ENCODE measurements at regions not wholly inside any gene's neighbourhood (a gene's known extent, or its start where the extent isn't known, plus 50 kb on each side); places are given as distances from the start of the nearest gene placed in this dataset.

- Histone ChIP-seq H3K4me1 (ENCODE audit: control insufficient read depth, insufficient read depth, low read length) (peaks cover 13% of the 10 kb centered on the region), H3K9me3 (ENCODE audit: control insufficient read depth, insufficient read depth, low read depth, low read length) (no peaks in the 10 kb centered on the region), H3K36me3 (ENCODE audit: control insufficient read depth, insufficient read depth, low read length) (no peaks in the 10 kb centered on the region; the same call in 1 of the 2 replicates), H3K27ac (ENCODE audit: low read depth, low read length) (no peak overlapping the region), H3K4me3 (ENCODE audit: low read depth, low read length) (no peak overlapping the region), H3K9ac (ENCODE audit: low read length) (no peak overlapping the region), H3K27me3 (ENCODE audit: control insufficient read depth, insufficient read depth, low read length) (no peaks in the 10 kb centered on the region)
These were observed 111.0 kb upstream of the SLC25A48 start for GRCh38 chr5:135723491-135723890.

- Histone ChIP-seq H3K27me3 (ENCODE audit: control insufficient read depth, insufficient read depth, low read length) (no peaks in the 10 kb centered on the region), H3K4me3 (ENCODE audit: low read depth, low read length) (no peak overlapping the region), H3K27ac (ENCODE audit: low read depth, low read length) (no peak overlapping the region), H3K36me3 (ENCODE audit: control insufficient read depth, insufficient read depth, low read length) (no peaks in the 10 kb centered on the region; the same call in 1 of the 2 replicates), H3K9ac (ENCODE audit: low read length) (no peak overlapping the region), H3K9me3 (ENCODE audit: control insufficient read depth, insufficient read depth, low read depth, low read length) (no peaks in the 10 kb centered on the region), H3K4me1 (ENCODE audit: control insufficient read depth, insufficient read depth, low read length) (peaks cover 11% of the 10 kb centered on the region)
These were observed 112.8 kb upstream of the SLC25A48 start for GRCh38 chr5:135721548-135722090.

DNA sequence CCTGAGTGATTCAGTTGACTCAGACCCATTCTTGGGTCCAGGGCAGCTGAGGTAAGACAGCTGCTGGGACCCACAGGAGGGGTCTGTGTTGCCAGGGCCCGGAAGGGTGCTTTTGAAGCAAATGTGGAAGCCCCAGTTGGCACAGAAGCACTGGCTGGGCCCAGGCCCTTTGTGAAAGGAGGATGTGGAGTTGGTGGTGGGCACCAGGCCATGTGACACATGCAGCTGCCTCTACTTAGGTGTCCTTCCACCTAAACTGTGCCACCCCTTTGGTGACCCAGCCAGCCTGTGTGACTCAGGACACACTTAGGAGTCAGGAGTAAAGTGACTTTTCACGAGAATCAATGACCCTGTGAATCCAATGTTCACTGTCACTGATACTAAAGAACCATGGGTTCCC is 114.3 kb upstream of the SLC25A48 start:
- Histone ChIP-seq H3K4me3 (ENCODE audit: low read depth, low read length) (no peak overlapping the region), H3K27me3 (ENCODE audit: control insufficient read depth, insufficient read depth, low read length) (no peaks in the 10 kb centered on the region), H3K9ac (ENCODE audit: low read length) (no peak overlapping the region), H3K4me1 (ENCODE audit: control insufficient read depth, insufficient read depth, low read length) (peaks cover 23% of the 10 kb centered on the region), H3K27ac (ENCODE audit: low read depth, low read length) (no peak overlapping the region), H3K9me3 (ENCODE audit: control insufficient read depth, insufficient read depth, low read depth, low read length) (no peaks in the 10 kb centered on the region), H3K36me3 (ENCODE audit: control insufficient read depth, insufficient read depth, low read length) (no peaks in the 10 kb centered on the region)

DNA sequence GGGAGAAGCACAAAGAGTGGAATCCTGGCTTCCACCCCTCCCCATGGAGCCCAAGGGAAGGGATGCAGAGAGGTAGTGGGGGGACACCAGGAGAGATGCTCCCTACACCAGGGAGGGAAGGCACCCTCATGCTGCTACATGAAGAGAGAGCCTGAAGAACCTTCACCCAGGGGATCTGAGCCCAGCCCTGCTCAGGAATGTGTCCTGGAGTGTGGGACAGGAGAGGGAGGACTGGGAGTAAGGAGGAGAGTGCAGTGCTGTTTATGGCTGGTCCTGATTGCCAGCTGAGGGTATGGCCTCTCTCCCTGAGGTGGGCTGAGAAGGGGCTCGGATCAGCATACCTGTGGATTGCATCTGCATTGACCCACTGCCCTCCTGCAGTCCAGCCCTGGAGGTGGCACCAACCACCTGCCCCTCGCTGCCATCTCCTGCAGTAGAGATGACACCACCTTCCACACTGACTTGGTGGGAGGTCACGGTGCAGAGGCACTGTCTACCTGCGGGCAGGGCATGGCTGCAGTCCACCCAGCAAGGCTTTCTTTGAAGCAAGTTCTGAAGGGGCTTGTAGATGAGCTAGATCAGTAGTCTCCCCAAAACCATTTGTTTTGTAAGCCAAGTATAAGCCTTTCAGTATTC is 114.9 kb upstream of the SLC25A48 start:
- H3K27ac ChIP-seq (ENCODE audit: low read depth, low read length) = no peak overlapping the region
- H3K9me3 ChIP-seq (ENCODE audit: control insufficient read depth, insufficient read depth, low read depth, low read length) = no peaks in the 10 kb centered on the region
- peaks cover 28% of the 10 kb centered on the region for H3K4me1 ChIP-seq (ENCODE audit: control insufficient read depth, insufficient read depth, low read length)

GRCh38 chr5:135718651-135719050 is 115.8 kb upstream of the SLC25A48 start:
- H3K27me3 ChIP-seq (ENCODE audit: control insufficient read depth, insufficient read depth, low read length) = no peaks in the 10 kb centered on the region
- H3K27ac ChIP-seq (ENCODE audit: low read depth, low read length) = no peak overlapping the region
- no peak overlapping the region for H3K9ac ChIP-seq (ENCODE audit: low read length)
- H3K4me3 ChIP-seq (ENCODE audit: low read depth, low read length) = no peak overlapping the region
- H3K36me3 ChIP-seq (ENCODE audit: control insufficient read depth, insufficient read depth, low read length) = no peaks in the 10 kb centered on the region
- peaks cover 28% of the 10 kb centered on the region for H3K4me1 ChIP-seq (ENCODE audit: control insufficient read depth, insufficient read depth, low read length)
- H3K9me3 ChIP-seq (ENCODE audit: control insufficient read depth, insufficient read depth, low read depth, low read length) = no peaks in the 10 kb centered on the region

More for the DNA sequence above, 114.9 kb upstream of the SLC25A48 start:
- Histone ChIP-seq H3K4me3 (ENCODE audit: low read depth, low read length) (no peak overlapping the region), H3K27me3 (ENCODE audit: control insufficient read depth, insufficient read depth, low read length) (no peaks in the 10 kb centered on the region), H3K36me3 (ENCODE audit: control insufficient read depth, insufficient read depth, low read length) (no peaks in the 10 kb centered on the region), H3K9ac (ENCODE audit: low read length) (no peak overlapping the region)

DNA sequence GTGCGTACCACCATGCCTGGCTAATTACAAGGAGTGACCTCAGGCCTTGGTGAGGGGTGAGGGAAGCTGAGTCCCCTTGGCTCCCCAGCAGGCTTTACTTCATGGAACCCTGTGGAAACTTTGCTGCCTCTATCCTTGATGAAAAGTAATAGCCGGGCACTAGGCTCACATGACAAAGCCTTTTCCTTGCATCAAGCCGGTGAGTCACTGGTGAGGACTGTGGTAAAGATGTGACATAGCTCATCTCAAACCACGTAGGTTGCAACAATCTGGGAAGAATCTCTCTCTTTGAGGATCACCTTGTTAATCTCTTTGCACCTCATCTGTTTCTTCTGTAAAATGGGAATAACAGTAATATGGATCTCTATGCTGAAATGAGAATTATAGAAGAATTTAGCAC is 116.3 kb upstream of the SLC25A48 start:
- Histone ChIP-seq H3K27me3 (ENCODE audit: control insufficient read depth, insufficient read depth, low read length) (no peaks in the 10 kb centered on the region), H3K4me3 (ENCODE audit: low read depth, low read length) (no peak overlapping the region), H3K9me3 (ENCODE audit: control insufficient read depth, insufficient read depth, low read depth, low read length) (no peaks in the 10 kb centered on the region), H3K36me3 (ENCODE audit: control insufficient read depth, insufficient read depth, low read length) (no peaks in the 10 kb centered on the region), H3K4me1 (ENCODE audit: control insufficient read depth, insufficient read depth, low read length) (peaks cover 24% of the 10 kb centered on the region), H3K9ac (ENCODE audit: low read length) (no peak overlapping the region), H3K27ac (ENCODE audit: low read depth, low read length) (no peak overlapping the region)

DNA sequence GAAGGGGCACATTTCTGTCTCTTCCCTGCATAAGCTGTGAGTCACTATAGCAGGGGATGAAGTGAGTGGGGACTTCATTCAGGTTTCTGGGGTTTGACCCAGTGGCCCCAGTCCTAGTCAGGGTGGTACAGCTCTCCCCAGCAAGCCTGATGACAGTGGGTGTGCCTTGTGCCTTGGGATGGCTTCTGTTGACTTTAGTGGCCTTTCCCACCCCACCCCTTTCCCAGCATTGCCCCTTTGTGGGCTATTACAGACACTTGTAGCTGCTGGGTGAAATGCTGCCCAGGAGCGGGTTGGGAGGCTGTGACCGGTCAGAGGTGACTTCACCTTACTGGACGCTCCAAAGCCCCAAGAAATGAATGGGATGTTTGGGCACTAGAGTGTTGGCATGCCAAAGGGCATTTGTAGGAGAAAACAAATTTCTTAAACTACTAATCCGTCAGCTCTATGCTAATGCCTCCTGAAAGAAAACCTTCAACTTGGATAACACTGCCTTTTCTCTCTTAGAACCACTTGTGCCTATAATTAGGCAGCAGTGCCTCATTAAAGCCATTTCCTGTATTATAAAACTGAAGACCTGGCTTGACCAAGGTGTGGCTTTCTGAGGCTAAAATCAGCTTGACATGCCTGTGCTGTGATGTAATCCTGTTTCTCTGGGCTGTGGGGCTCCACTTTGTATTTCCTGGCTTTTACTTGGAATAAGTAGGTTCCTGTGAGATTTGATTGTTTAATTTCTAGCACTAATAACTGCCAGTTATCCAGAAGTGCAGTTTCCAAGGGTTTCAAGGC is 119.0 kb upstream of the SLC25A48 start:
- H3K9me3 ChIP-seq (ENCODE audit: control insufficient read depth, insufficient read depth, low read depth, low read length) = no peaks in the 10 kb centered on the region
- no peaks in the 10 kb centered on the region for H3K36me3 ChIP-seq (ENCODE audit: control insufficient read depth, insufficient read depth, low read length)
- H3K4me3 ChIP-seq (ENCODE audit: low read depth, low read length) = no peak overlapping the region
- H3K27me3 ChIP-seq (ENCODE audit: control insufficient read depth, insufficient read depth, low read length) = peaks cover 1% of the 10 kb centered on the region; the same call in 1 of the 2 replicates
- H3K4me1 ChIP-seq (ENCODE audit: control insufficient read depth, insufficient read depth, low read length) = peaks cover 17% of the 10 kb centered on the region; the same call in 1 of the 2 replicates
- H3K9ac ChIP-seq (ENCODE audit: low read length) = no peak overlapping the region
- no peak overlapping the region for H3K27ac ChIP-seq (ENCODE audit: low read depth, low read length)

- Histone ChIP-seq H3K4me3 (ENCODE audit: low read depth, low read length) (no peak overlapping the region), H3K9ac (ENCODE audit: low read length) (no peak overlapping the region), H3K27ac (ENCODE audit: low read depth, low read length) (no peak overlapping the region), H3K36me3 (ENCODE audit: control insufficient read depth, insufficient read depth, low read length) (no peaks in the 10 kb centered on the region), H3K4me1 (ENCODE audit: control insufficient read depth, insufficient read depth, low read length) (peaks cover 20% of the 10 kb centered on the region; the same call in 1 of the 2 replicates), H3K9me3 (ENCODE audit: control insufficient read depth, insufficient read depth, low read depth, low read length) (no peaks in the 10 kb centered on the region), H3K27me3 (ENCODE audit: control insufficient read depth, insufficient read depth, low read length) (peaks cover 5% of the 10 kb centered on the region; the same call in 1 of the 2 replicates)
These were observed 120.2 kb upstream of the SLC25A48 start for GRCh38 chr5:135714126-135714894.

DNA sequence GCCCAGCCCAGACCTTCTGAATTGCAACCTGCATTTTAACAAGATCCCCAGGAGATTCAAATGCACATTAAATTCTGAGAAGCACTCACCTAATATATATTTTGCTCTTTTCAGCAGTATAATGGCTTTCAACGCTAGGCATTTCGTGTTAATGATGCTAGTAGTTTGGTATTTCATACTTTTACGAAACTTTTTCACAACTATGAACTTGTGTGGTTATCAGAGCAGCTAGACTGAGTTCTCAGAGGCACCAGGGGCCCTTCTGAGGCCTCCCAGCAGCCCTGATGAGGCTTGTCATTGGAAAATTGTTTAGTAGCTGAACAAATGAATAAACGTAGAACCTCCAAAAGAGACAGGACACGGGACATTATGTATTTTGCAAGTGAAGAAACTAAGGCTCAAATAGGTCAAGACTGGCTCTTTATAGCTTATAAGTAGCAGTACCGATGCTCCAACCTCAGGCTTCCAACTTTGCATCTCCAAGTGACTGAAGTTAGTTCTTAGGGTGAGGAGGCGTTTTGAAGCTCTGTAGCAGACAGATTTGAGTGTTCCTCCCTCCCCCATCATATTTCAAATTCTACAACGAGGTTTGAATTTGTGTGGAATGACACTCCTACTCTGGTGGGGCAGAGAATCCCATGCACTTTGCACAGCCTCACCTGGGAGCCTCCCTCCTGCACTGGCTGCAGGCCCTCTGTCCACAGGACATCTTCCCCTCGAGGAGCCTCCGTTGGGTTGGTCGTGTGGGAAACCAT is 121.1 kb upstream of the SLC25A48 start:
- Histone ChIP-seq H3K9ac (ENCODE audit: low read length) (no peak overlapping the region), H3K36me3 (ENCODE audit: control insufficient read depth, insufficient read depth, low read length) (no peaks in the 10 kb centered on the region), H3K4me1 (ENCODE audit: control insufficient read depth, insufficient read depth, low read length) (peaks cover 20% of the 10 kb centered on the region; the same call in 1 of the 2 replicates), H3K4me3 (ENCODE audit: low read depth, low read length) (no peak overlapping the region), H3K27ac (ENCODE audit: low read depth, low read length) (no peak overlapping the region), H3K27me3 (ENCODE audit: control insufficient read depth, insufficient read depth, low read length) (peaks cover 5% of the 10 kb centered on the region; the same call in 1 of the 2 replicates), H3K9me3 (ENCODE audit: control insufficient read depth, insufficient read depth, low read depth, low read length) (no peaks in the 10 kb centered on the region)

GRCh38 chr5:135711911-135712310 is 122.6 kb upstream of the SLC25A48 start:
- H3K27me3 ChIP-seq (ENCODE audit: control insufficient read depth, insufficient read depth, low read length) = peaks cover 10% of the 10 kb centered on the region; the same call in 1 of the 2 replicates
- peaks cover 20% of the 10 kb centered on the region; the same call in 1 of the 2 replicates for H3K4me1 ChIP-seq (ENCODE audit: control insufficient read depth, insufficient read depth, low read length)
- H3K27ac ChIP-seq (ENCODE audit: low read depth, low read length) = no peak overlapping the region
- no peaks in the 10 kb centered on the region for H3K9me3 ChIP-seq (ENCODE audit: control insufficient read depth, insufficient read depth, low read depth, low read length)
- H3K36me3 ChIP-seq (ENCODE audit: control insufficient read depth, insufficient read depth, low read length) = no peaks in the 10 kb centered on the region
- H3K9ac ChIP-seq (ENCODE audit: low read length) = no peak overlapping the region
- no peak overlapping the region for H3K4me3 ChIP-seq (ENCODE audit: low read depth, low read length)
